Fibroblast of skin of scalp (primary cell): ENCODE measurements at regions not wholly inside any gene's neighbourhood (a gene's known extent, or its start where the extent isn't known, plus 50 kb on each side); places are given as distances from the start of the nearest gene placed in this dataset.

Source experiments
- DNase-seq: peaks from one replicate; pipeline ENCODE4 v3.0.0-alpha.2; 2013

- no peak for DNase-seq
Measured at GRCh38 chr4:32477518-32477917, 1757.3 kb downstream of the PCDH7 start.

GRCh38 chr4:32485956-32486355 lies 1765.8 kb downstream of the PCDH7 start:
- DNase-seq, result peak; percentile 15

GRCh38 chr4:32488690-32489089 lies 1768.5 kb downstream of the PCDH7 start:
- peak; percentile 58 for DNase-seq

- peak; percentile 70 for DNase-seq
Measured at GRCh38 chr4:32499171-32499570, 1779.0 kb downstream of the PCDH7 start.

- DNase-seq, result no peak
Measured at GRCh38 chr4:32503241-32503640, 1783.1 kb downstream of the PCDH7 start.

GRCh38 chr4:32506067-32506466 lies 1785.9 kb downstream of the PCDH7 start:
- DNase-seq, result no peak

- peak; percentile 1 for DNase-seq
Measured at GRCh38 chr4:32519060-32519459, 1798.9 kb downstream of the PCDH7 start.

GRCh38 chr4:32525420-32525819 lies 1805.3 kb downstream of the PCDH7 start:
- DNase-seq, result no peak

- no peak for DNase-seq
Measured at GRCh38 chr4:32544846-32545245, 1824.7 kb downstream of the PCDH7 start.

- DNase-seq, result no peak
Measured at GRCh38 chr4:32551943-32552342, 1831.8 kb downstream of the PCDH7 start.

- DNase-seq, result peak; percentile 51
Measured at GRCh38 chr4:32560306-32560705, 1840.1 kb downstream of the PCDH7 start.

- DNase-seq, result no peak
Measured at GRCh38 chr4:32562010-32562409, 1841.8 kb downstream of the PCDH7 start.

- no peak for DNase-seq
Measured at GRCh38 chr4:32564626-32565025, 1844.5 kb downstream of the PCDH7 start.

- no peak for DNase-seq
Measured at GRCh38 chr4:32569861-32570260, 1849.7 kb downstream of the PCDH7 start.

GRCh38 chr4:32572366-32572765 lies 1852.2 kb downstream of the PCDH7 start:
- DNase-seq, result no peak

GRCh38 chr4:32574803-32575202 lies 1854.6 kb downstream of the PCDH7 start:
- DNase-seq, result no peak

GRCh38 chr4:32589097-32589496 lies 1868.9 kb downstream of the PCDH7 start:
- DNase-seq, result no peak

GRCh38 chr4:32589853-32590252 lies 1869.7 kb downstream of the PCDH7 start:
- DNase-seq, result no peak

GRCh38 chr4:32597354-32597753 lies 1877.2 kb downstream of the PCDH7 start:
- no peak for DNase-seq

GRCh38 chr4:32601848-32602247 lies 1881.7 kb downstream of the PCDH7 start:
- no peak for DNase-seq

- no peak for DNase-seq
Measured at GRCh38 chr4:32607978-32608377, 1887.8 kb downstream of the PCDH7 start.

GRCh38 chr4:32624943-32625603 lies 1904.9 kb downstream of the PCDH7 start:
- no peak for DNase-seq

- no peak for DNase-seq
Measured at GRCh38 chr4:32625687-32626337, 1905.6 kb downstream of the PCDH7 start.

- DNase-seq, result no peak
Measured at GRCh38 chr4:32631831-32632230, 1911.7 kb downstream of the PCDH7 start.

GRCh38 chr4:32633421-32633820 lies 1913.3 kb downstream of the PCDH7 start:
- no peak for DNase-seq
